ENCODE measurements at regions not wholly inside any gene's neighbourhood (a gene's known extent, or its start where the extent isn't known, plus 50 kb on each side); places are given as distances from the start of the nearest gene placed in this dataset.

- DNase-seq (ENCODE audit: low spot score in 2 of 2, unreplicated experiment in 2 of 2) = no peak
- Mint-ChIP-seq H3K4me1 (no peaks in the 10 kb centered on the region), H3K36me3 (no peaks in the 10 kb centered on the region), H3K27ac (no peak overlapping the region), H3K9me3 (no peaks in the 10 kb centered on the region), H3K27me3 (ENCODE audit: low read depth) (peaks cover 13% of the 10 kb centered on the region), H3K4me3 (no peak overlapping the region)
- no peak for TF ChIP-seq CTCF (IDR thresholded peaks at IDR 0.05; ENCODE audit: unreplicated experiment)
These were observed 507.9 kb upstream of the LCORL start for GRCh38 chr4:18529482-18529881.

GRCh38 chr4:18524667-18525066 lies 503.1 kb upstream of the LCORL start:
- DNase-seq (ENCODE audit: low spot score in 2 of 2, unreplicated experiment in 2 of 2) = no peak
- H3K4me1 Mint-ChIP-seq = no peaks in the 10 kb centered on the region
- H3K9me3 Mint-ChIP-seq = no peaks in the 10 kb centered on the region
- H3K27me3 Mint-ChIP-seq (ENCODE audit: low read depth) = peaks cover 29% of the 10 kb centered on the region
- no peaks in the 10 kb centered on the region for H3K36me3 Mint-ChIP-seq
- H3K4me3 Mint-ChIP-seq = no peak overlapping the region
- TF ChIP-seq CTCF (IDR thresholded peaks at IDR 0.05; ENCODE audit: unreplicated experiment) = no peak
- H3K27ac Mint-ChIP-seq = no peak overlapping the region

DNA sequence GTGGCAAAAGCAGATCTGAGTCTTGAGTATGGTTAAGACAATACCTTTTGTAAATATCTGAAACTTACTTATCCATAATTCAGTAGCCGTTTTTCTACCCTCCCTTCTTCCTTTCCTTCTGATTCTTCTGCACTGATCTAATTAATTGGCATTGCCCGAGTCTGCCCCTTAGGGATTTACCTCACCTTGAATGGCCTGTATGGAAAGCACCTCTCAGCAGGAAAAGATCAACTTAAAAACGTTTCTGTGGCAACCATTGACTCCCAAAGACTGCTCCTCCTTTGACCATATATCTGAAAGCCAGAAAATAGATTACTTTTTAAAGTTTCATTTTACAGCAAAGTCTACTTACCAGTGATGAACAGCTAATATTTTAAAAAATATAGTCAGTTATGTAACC lies 496.5 kb upstream of the LCORL start:
- Mint-ChIP-seq H3K27ac (no peak overlapping the region), H3K27me3 (ENCODE audit: low read depth) (peaks cover 26% of the 10 kb centered on the region), H3K36me3 (no peaks in the 10 kb centered on the region), H3K9me3 (no peaks in the 10 kb centered on the region), H3K4me1 (no peaks in the 10 kb centered on the region), H3K4me3 (no peak overlapping the region)
- no peak for DNase-seq (ENCODE audit: low spot score in 2 of 2, unreplicated experiment in 2 of 2)
- TF ChIP-seq CTCF (IDR thresholded peaks at IDR 0.05; ENCODE audit: unreplicated experiment) = no peak

- H3K27me3 Mint-ChIP-seq (ENCODE audit: low read depth) = peaks cover 13% of the 10 kb centered on the region
- no peaks in the 10 kb centered on the region for H3K9me3 Mint-ChIP-seq
- no peak for TF ChIP-seq CTCF (IDR thresholded peaks at IDR 0.05; ENCODE audit: unreplicated experiment)
- no peak overlapping the region for H3K27ac Mint-ChIP-seq
- no peak overlapping the region for H3K4me3 Mint-ChIP-seq
- H3K4me1 Mint-ChIP-seq = no peaks in the 10 kb centered on the region
- no peak for DNase-seq (ENCODE audit: low spot score in 2 of 2, unreplicated experiment in 2 of 2)
- no peaks in the 10 kb centered on the region for H3K36me3 Mint-ChIP-seq
These were observed 492.3 kb upstream of the LCORL start for GRCh38 chr4:18513861-18514260.

DNA sequence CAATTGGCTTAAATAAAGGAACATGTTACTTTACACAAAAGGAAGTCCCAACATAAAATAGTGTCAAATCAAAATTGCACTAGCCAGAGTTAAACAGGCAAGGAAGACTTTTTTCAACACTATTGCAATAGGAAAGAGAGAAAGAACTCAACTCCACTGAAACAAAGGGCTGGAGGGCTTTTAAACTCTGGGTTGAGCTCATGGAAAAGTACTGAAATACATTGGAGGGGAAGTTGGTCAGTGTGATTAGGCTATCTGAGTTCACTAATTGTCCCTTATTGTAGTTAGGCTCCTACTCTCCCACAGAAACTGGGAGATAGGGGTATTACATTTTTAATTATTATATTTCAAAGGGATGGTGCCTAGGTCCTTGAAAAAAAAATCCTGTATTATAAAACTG lies 491.2 kb upstream of the LCORL start:
- no peak for TF ChIP-seq CTCF (IDR thresholded peaks at IDR 0.05; ENCODE audit: unreplicated experiment)
- Mint-ChIP-seq H3K9me3 (no peaks in the 10 kb centered on the region), H3K27me3 (ENCODE audit: low read depth) (peaks cover 5% of the 10 kb centered on the region)

DNA sequence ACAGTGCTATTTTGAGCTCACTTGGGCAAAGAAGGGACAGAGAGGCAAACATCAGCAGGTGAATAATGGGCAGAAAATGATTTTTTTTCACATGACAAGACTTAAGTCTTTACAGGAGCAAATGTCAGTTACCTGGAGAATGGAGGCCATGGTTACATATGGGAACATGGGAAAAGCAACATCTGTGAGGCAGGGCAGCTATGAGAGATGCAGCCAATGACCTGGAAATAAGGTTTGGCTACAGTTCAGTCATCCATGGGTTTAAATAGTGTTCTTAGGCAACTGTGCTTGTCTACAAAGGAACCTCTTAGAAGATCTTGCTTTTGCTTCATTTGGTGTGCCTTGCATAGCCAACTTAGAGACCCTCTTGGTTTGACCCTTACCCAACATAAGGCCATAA lies 490.2 kb upstream of the LCORL start:
- no peaks in the 10 kb centered on the region for H3K4me1 Mint-ChIP-seq
- TF ChIP-seq CTCF (IDR thresholded peaks at IDR 0.05; ENCODE audit: unreplicated experiment) = no peak
- peaks cover 5% of the 10 kb centered on the region for H3K27me3 Mint-ChIP-seq (ENCODE audit: low read depth)
- H3K36me3 Mint-ChIP-seq = no peaks in the 10 kb centered on the region
- H3K9me3 Mint-ChIP-seq = no peaks in the 10 kb centered on the region
- no peak overlapping the region for H3K27ac Mint-ChIP-seq
- no peak for DNase-seq (ENCODE audit: low spot score in 2 of 2, unreplicated experiment in 2 of 2)
- no peak overlapping the region for H3K4me3 Mint-ChIP-seq

More for the DNA sequence above, 491.2 kb upstream of the LCORL start:
- H3K36me3 Mint-ChIP-seq = no peaks in the 10 kb centered on the region
- no peak overlapping the region for H3K4me3 Mint-ChIP-seq
- DNase-seq (ENCODE audit: low spot score in 2 of 2, unreplicated experiment in 2 of 2) = no peak
- H3K4me1 Mint-ChIP-seq = no peaks in the 10 kb centered on the region
- no peak overlapping the region for H3K27ac Mint-ChIP-seq
